ENCODE measurements at regions not wholly inside any gene's neighbourhood (a gene's known extent, or its start where the extent isn't known, plus 50 kb on each side); places are given as distances from the start of the nearest gene placed in this dataset.

GRCh38 chr9:20284601-20285289 is 337.6 kb downstream of the MLLT3 start:
- Histone ChIP-seq H3K4ac (ENCODE audit: low read depth, low read length) (no peak overlapping the region), H3K4me1 (ENCODE audit: control insufficient read depth, insufficient read depth, low read length) (peaks cover 3% of the 10 kb centered on the region; the same call in 1 of the 2 replicates), H3K4me3 (ENCODE audit: insufficient read depth, low read depth, low read length) (no peak overlapping the region), H3K9ac (ENCODE audit: low read depth, low read length) (no peak overlapping the region), H2BK15ac (ENCODE audit: low read depth, low read length) (no peak overlapping the region), H3K79me1 (ENCODE audit: low read depth in 1 of 2, low read length in 2 of 2) (no peaks in the 10 kb centered on the region), H4K5ac (ENCODE audit: low read depth, low read length) (no peak overlapping the region), H3K36me3 (ENCODE audit: control insufficient read depth, insufficient read depth, low read length) (no peaks in the 10 kb centered on the region), H3K9me3 (ENCODE audit: control insufficient read depth, insufficient read depth, low read length) (0 out of 2 replicates have a peak, but pooled peaks cover 2% of the 10 kb centered on the region), H3K27ac (ENCODE audit: insufficient read depth, low read length) (no peak overlapping the region), H2AK5ac (ENCODE audit: low read depth, low read length) (no peak overlapping the region), H3K23ac (ENCODE audit: low read depth, low read length) (no peak overlapping the region), H4K8ac (ENCODE audit: low read depth in 2 of 2, low read length in 2 of 2) (no peak overlapping the region), H3K4me2 (ENCODE audit: low read depth, low read length) (no peak overlapping the region), H4K20me1 (ENCODE audit: insufficient read depth, low read length) (no peaks in the 10 kb centered on the region), H2BK120ac (ENCODE audit: low read depth, low read length) (no peak overlapping the region), H3K9me1 (ENCODE audit: insufficient read depth, low read length) (no peaks in the 10 kb centered on the region; the same call in 1 of the 2 replicates), H3K56ac (ENCODE audit: extremely low read depth, insufficient read depth, low read length) (no peak overlapping the region), H3K14ac (replicated peaks; ENCODE audit: low read depth, low read length) (no peak overlapping the region), H2AFZ (replicated peaks; ENCODE audit: low read length, poor library complexity) (no peak overlapping the region), H3K18ac (ENCODE audit: low read depth, low read length) (no peak overlapping the region), H2BK20ac (ENCODE audit: low read depth, low read length) (no peak overlapping the region), H3K27me3 (ENCODE audit: control insufficient read depth, insufficient read depth, low read length) (no peaks in the 10 kb centered on the region), H2AK9ac (replicated peaks; ENCODE audit: low read depth, low read length, poor library complexity) (no peak overlapping the region), H2BK5ac (ENCODE audit: low read depth, low read length, poor library complexity, severe bottlenecking) (no peak overlapping the region), H4K91ac (ENCODE audit: insufficient read depth, low read depth, low read length) (no peak overlapping the region)
- ATAC-seq (ENCODE audit: low read depth) (no peak), DNase-seq (no peak)
- in situ Hi-C loops (cut with MboI; ENCODE audit: low sequenced_read_pairs) (no loop called here), intact Hi-C loops (cut with micrococcal nuclease) (no loop called here), dilution Hi-C loops (cut with HindIII; ENCODE audit: low sequenced_read_pairs, unreplicated experiment) (no loop called here)
- ChIA-PET POLR2A (ENCODE audit: unreplicated experiment) (no interaction called here), CTCF (no interaction called here)
- TF ChIP-seq ELK1 (IDR thresholded peaks at IDR 0.05; ENCODE audit: borderline replicate concordance, low read depth, low read length) (no peak), SMC3 (IDR thresholded peaks at IDR 0.05; ENCODE audit: low read depth, low read length) (no peak), MXI1 (IDR thresholded peaks at IDR 0.05; ENCODE audit: borderline replicate concordance, low read depth, low read length) (no peak), BHLHE40 (IDR thresholded peaks at IDR 0.05; ENCODE audit: low read depth, low read length) (no peak), NFE2L2 (IDR thresholded peaks at IDR 0.05; ENCODE audit: low read depth, low read length) (no peak), CHD1 (IDR thresholded peaks at IDR 0.05; ENCODE audit: low read depth, low read length) (no peak)
- BruUV-seq (replicated peaks), result no TSS peak
- no CpG with 5 or more reads among the region's 3 CpGs for WGBS, 2 experiments (ENCODE audit: extremely low coverage in 2 of 2, insufficient read length in 1 of 2)
